ENCODE measurements at regions not wholly inside any gene's neighbourhood (a gene's known extent, or its start where the extent isn't known, plus 50 kb on each side); places are given as distances from the start of the nearest gene placed in this dataset.

- DNase-seq = no peak
These were observed 347.2 kb upstream of the B3GAT1 start for GRCh38 chr11:134759274-134759673.

DNA sequence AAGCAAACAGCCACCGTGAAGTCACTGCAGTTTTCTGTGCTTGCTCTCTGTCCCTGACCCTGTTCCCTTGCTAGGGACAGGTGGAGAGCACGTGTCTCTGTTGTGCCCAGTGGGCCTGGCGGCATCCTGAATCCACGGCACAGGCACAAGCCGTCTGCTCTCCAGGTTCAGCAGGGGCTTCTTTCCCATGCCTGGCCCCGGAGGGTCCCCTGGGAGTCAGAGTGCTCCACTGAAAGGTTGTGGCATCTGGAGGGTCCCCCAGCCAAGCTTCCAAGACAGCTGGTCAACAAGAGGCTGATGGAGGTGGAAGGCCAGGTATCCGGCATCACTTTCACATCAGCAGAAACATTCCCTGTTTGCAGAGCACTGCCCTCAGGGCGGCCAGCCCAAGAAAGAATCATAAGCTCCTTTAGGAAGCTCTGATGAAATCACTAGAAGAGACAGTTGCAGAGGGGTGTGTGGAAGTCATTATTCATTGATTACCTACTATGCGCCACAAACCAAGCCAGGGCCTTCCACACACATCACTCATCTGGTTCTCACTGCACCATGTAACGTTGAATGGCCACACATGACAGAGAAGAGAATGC is 346.4 kb upstream of the B3GAT1 start:
- no peak for DNase-seq

- DNase-seq = no peak
These were observed 345.6 kb upstream of the B3GAT1 start for GRCh38 chr11:134757633-134758032.

- no peak for DNase-seq
These were observed 344.9 kb upstream of the B3GAT1 start for GRCh38 chr11:134756811-134757540.

DNA sequence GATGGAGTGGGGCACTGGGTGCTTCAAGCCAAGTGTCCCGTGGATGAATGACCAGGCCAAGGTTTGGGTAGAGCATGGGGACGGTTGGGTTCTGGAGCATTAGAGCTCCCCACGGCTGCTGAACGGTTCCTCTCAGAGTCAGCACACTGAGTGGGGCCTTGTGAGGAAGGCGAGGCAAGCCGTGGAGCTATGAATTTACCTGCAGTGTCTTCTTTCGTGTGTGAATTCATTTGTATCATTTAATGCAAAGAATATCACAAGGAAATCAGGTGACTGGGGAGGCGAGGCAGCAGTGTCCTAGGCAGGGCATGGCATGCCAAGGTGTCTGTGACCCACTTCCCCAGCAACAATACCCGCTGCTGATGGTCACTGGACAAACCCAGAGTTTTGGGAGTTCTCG is 343.5 kb upstream of the B3GAT1 start:
- DNase-seq = no peak

GRCh38 chr11:134754521-134755198 is 342.6 kb upstream of the B3GAT1 start:
- DNase-seq = no peak

DNA sequence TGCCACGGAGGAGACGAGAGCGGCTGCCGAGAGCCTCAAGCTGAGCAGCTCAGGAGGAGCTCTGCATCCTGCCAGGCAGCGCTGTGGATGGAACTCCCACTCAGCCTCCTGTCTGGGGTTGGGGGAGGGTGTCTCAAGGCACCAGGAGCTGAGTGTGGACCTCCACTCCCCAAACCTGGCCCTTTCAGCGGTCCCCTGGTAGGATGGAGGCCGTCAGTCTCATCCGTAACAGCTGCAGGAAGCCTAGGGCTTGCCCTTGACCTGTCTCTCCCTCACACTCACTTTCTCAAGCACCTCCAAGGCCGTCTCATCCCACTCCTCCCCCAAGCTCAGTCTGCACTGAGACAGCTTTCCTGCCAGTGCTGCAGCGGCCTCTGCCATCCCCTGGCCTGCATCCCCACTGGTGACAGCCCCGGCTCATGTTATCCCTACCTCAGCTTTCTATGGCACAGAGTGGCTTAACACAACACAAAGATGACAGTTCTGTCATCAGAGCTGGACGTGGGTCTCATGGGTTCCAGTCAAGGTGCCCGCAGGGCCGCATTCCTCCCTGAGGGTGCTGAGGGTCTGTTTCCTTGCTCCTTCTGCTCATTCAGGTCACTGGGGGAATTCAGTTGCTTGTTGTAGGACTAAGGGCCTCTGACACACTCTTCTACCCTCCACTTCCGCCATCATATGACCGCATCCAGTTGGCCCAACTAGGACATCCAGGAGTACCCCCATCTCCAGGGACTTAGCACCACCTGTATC is 341.9 kb upstream of the B3GAT1 start:
- DNase-seq = no peak

DNA sequence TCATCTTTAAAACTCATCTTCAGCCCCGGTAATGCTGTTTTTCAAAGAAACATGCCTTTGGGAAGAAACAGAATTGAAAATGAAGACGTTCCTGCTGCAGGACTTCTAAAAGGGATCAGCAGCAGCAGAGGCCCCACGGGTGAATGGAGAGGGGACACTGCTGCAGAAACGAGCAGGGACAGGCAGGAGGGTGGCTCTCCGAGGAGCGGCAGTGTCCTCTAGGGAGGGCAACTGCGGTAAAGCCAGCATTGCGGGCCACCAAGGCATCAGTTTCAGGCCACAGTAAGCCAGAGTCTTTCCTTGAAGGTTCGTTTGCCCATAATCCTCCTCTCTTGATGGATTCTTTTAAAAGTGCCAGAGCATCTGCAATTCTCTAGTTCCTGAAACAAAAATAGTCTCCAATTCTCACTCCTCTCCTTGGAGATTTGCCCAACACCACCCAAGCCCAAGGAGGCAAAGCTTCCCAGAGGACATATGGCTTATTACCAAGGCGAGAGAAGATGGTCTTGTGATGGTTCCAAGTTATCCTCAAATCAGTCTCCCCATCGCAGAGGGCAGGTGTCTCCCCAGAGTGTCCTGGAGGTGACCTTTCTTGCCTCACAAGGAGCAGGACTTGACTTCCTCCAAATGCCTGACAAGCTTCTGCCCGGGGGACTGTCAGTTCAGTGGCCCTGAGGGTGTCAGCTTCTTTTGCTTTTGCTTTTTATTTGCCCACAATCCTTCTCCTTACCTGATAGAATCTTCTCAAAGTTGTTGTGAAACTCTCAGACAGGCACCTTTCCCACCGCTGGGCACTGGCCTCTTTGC is 341.1 kb upstream of the B3GAT1 start:
- no peak for DNase-seq

DNA sequence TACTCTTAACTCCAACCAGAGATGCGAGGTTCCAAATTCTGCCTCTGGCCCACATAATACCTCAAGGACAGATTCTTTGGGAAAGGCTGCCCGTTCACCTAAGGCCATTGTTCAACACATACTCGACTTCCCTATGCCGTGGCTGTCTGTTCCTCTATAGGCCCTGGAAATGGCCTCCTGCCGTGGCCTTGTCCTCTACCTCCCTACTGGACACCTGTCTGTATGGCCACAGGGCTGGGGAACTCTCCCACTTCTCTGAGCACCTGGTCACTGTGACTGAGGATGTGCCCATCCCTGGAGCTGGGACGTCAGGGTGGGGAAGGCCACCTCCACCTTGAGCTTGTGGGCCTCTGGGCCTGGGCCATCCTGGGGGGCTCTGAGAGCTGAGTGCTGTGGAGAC is 340.5 kb upstream of the B3GAT1 start:
- no peak for DNase-seq

GRCh38 chr11:134751766-134752165 is 339.7 kb upstream of the B3GAT1 start:
- no peak for DNase-seq

DNA sequence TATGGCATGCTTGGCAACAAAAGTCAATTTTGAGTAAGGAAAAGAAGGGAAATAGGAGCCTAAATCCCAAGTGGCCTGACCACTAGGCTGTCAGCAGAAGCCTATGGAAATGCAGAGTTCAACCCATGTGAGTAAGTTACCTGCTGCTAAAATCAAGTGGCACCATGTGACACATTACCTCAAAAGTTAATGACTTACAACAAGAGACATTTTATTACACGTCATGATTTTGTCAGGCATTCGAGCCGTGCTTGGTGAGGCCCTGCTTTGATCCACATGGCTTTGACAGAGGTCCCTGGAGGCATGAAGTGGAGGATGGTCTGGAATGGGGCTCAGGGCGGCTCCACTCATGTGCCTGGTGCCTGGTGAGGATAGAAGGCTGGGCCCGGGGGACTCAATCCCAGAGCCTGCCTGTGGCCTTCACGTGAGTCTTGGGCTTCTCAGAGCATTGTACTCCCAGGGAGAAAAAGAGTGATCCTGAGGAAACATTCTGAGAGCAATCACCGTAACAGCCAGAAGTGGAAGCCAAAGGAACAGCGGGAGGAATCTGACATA is 339.1 kb upstream of the B3GAT1 start:
- no peak for DNase-seq

GRCh38 chr11:134750619-134751018 is 338.6 kb upstream of the B3GAT1 start:
- no peak for DNase-seq

DNA sequence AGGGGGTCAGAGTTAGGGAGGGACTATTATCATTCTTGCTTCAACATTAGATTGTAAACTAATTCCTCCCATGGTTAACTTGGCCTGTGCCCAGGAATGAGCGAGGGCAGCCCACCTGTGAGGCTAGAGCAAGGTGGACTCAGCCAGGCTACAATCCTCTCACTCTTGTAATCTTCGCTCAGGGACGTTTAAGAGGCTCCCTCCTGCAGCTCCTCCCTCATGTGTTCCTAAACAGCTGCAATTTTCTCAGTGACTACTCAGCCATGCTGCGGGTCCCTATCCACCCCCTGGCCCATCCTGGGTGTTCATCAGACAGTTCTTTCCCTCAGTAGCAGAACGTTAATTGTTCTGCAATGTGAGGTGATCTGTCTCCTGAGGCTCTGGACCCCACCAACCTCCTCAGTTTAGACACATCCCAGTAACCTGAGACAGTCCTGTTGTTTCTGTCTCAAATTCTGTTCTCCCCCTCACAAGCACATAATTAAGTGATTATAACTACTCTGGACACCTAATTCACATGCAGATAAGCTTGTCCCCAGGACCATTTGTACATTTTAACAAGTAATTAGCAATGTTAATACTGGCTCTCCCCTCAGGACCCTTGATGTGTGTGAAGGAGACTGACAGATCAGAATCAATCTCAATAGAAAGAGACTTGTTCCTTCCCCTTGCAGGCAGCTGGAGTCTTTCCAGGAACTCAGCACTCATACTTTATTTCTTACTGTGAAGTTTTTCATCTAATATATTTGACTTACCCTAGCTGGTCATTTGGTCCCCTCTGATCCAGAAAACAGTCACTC is 337.2 kb upstream of the B3GAT1 start:
- no peak for DNase-seq

GRCh38 chr11:134746609-134747008 is 334.6 kb upstream of the B3GAT1 start:
- DNase-seq = no peak

GRCh38 chr11:134745456-134745855 is 333.4 kb upstream of the B3GAT1 start:
- no peak for DNase-seq

GRCh38 chr11:134743820-134744195 is 331.8 kb upstream of the B3GAT1 start:
- no peak for DNase-seq

DNA sequence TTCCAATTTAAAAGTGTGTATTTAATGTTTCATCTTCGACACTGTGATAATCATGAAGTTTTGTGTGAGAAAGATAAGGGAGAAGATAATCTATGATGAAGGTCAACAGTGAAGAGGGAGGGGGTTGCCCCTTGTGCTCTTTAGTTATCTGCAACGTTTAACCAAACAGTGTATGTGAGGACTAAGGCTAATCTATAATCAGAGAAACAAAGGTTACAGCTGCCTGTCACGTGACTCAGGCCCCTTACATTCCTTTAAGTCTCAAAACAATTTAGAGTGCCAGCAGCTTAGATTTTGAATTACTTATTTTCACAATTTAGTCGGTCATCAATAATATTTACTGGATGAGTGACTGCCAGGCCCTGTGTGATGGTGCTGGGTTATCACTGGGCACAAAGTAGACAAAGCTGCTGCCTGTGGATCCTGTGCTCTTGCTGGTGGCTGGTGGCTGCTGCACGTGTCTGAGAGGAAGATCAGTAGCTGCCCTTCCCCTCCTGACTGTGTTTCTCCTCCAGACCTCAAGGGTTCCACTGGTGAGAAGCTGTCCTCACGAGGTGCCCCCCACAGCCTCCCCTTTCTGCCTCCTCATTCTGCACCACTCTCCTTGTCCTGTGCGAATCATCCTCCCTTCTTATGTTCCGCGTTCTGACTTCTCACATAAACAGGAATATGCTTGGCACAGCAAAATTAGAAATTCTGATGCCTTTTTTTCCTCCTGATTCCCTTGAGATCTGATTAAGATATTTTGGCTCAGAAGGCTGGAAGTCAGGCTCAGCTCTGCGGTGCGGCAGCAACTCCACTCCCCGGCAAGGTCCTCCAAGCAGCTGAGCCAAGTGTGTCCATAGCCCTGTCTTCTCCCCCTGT is 331.1 kb upstream of the B3GAT1 start:
- DNase-seq = no peak

DNA sequence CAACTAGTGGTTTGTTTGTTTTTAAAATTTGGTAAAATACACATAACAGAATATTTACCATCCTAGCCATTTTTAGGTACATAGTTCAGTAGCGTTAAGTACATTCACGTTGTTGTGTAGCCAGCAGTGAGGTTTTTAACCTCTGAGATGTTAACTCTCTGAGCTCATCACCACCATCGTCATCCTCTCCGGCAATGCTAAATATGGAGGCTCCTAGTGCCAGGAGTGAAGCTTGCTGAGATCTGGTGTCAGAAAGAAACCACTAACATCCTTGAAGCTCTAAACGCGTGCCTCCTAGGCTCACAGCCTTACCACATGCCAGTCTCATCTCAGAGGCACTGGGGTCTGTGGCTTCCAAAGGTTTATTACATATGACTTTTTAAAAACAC is 330.2 kb upstream of the B3GAT1 start:
- no peak for DNase-seq

DNA sequence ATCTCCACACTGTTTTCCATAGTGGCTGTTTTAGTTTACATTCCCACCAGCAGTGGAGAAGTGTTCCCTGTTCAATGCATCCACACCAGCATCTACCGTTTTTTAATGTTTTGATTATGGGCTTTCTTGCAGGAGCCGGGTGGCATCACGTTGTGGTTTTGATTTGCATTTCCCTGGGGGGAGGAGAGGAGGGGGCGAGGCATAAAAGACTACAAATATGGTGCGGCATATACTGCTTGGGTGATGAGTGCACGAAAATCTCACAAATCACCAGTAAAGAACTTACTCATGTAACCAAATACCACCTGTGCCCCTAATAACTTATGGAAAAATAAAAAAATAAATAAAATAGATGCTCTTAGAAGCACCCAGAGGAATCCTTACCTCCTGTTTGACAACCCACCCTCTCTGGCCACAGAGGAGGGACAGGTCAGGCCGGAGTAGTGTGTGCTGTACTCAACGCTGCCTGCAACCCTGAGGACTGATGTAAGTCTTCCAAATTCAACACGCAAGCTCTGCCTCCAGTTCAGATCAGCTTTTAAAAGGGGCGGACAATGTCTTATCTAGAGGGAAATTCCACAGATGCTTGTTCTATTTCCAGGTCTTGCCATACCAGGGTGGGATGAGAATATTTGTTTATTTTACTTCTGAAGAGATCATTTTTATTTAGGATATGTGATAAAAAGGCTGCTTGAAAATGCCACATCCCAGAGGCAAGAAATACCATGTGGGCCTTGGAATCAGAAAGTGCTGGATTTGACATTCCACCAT is 329.6 kb upstream of the B3GAT1 start:
- no peak for DNase-seq

Measured in T-helper 1 cell (primary cell).